Lung (tissue), 11 donors: ENCODE measurements at regions not wholly inside any gene's neighbourhood (a gene's known extent, or its start where the extent isn't known, plus 50 kb on each side); places are given as distances from the start of the nearest gene placed in this dataset.

Source experiments
- ATAC-seq: fragments of 200-7000 bp; cut with Tn5 transposase; one replicate; pipeline ENCODE4 v1.9.1; 2020; ENCODE audit warnings: moderate number of reproducible peaks; ENCODE audit not compliant: insufficient read depth, low FRiP score
- DNase-seq, 3 donors: peaks; one replicate each; pipeline ENCODE4 v3.0.0-alpha.2; 2013 to 2017
- H3K27ac ChIP-seq, 2 donors: one replicate each; pipeline ENCODE4 v1.5.1; 2013; ENCODE audit warnings: mild to moderate bottlenecking in 2 of 2, moderate library complexity in 2 of 2, control low read depth in 1 of 2, inconsistent platforms in 1 of 2, low read depth in 1 of 2, low read length in 1 of 2
- H3K27me3 ChIP-seq, 3 donors: one replicate each; pipeline ENCODE4 v1.5.1; 2013; ENCODE audit warnings: low read length in 2 of 3; ENCODE audit not compliant: control insufficient read depth in 3 of 3, insufficient read depth in 3 of 3
- H3K36me3 ChIP-seq, 4 donors: one replicate each; pipeline ENCODE4 v1.5.1; 2013; ENCODE audit warnings: low read length in 4 of 4, mild to moderate bottlenecking in 1 of 4, moderate library complexity in 1 of 4; ENCODE audit not compliant: control insufficient read depth in 4 of 4, insufficient read depth in 4 of 4
- H3K4me1 ChIP-seq, 5 donors: one replicate each; pipeline ENCODE4 v1.5.1; 2013; ENCODE audit warnings: low read length in 5 of 5, mild to moderate bottlenecking in 2 of 5, moderate library complexity in 1 of 5; ENCODE audit not compliant: control insufficient read depth in 5 of 5, insufficient read depth in 5 of 5
- H3K4me3 ChIP-seq: one replicate; pipeline ENCODE4 v1.5.1; 2013; ENCODE audit warnings: mild to moderate bottlenecking, control low read depth, moderate library complexity
- H3K9ac ChIP-seq, 2 donors: one replicate each; pipeline ENCODE4 v1.5.1; 2013; ENCODE audit warnings: low read length in 2 of 2, control low read depth in 1 of 2; ENCODE audit not compliant: insufficient read depth in 1 of 2
- H3K9me3 ChIP-seq, 4 donors: one replicate each; pipeline ENCODE4 v1.5.1; 2013; ENCODE audit warnings: low read length in 3 of 4, mild to moderate bottlenecking in 1 of 4, moderate library complexity in 1 of 4; ENCODE audit not compliant: control insufficient read depth in 4 of 4, insufficient read depth in 3 of 4
- WGBS, 2 donors: extraction: QIAGEN DNeasy Blood & Tissue Kit; methylation state at CpG; one replicate each; pipeline ENCODE4 v1.1.7; 2013; 5-methylcytosine and 5-hydroxymethylcytosine counted together
- TF ChIP-seq, protein P1 (sequence below): IDR thresholded peaks from 2 replicates; pipeline ENCODE4 v1.5.1; 2012; ENCODE audit warnings: mild to moderate bottlenecking; ENCODE audit errors: control extremely low read depth, extremely low read depth
- donor health status: control.
- donor health status: control.
- donor health status: Bipolar disorder and iron deficiency.
- donor health status: healthy.
- donor health status: DM: yes; HTN: yes; CAD: no.

DNA sequence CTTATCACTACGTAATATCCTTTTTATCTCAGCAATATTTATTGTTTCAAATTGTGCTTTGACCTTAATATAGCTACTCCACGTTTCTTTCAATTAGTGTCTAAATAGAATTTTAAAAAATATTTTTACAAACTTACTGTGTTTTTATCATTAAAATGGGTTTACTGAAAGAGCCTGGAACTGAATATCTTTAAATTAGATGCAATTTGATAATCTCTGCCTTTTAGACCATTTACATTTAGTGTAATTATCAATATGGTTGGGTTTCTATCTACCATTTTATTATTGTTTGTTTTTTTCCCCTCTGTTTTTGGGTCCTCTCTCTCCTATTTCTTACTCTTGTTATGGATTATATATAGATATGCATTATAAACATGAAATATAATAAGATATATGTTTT is 327.8 kb downstream of the IRX2 start:
- H3K4me1 ChIP-seq = no peaks in the 10 kb centered on the region
- 76 to 81% methylated on average over 2 of the region's 2 CpGs for WGBS, 2 donors
- DNase-seq (no peak), ATAC-seq (no peak)
- no peak overlapping the region for H3K27ac ChIP-seq
- H3K4me3 ChIP-seq = no peak overlapping the region
- TF ChIP-seq, protein P1, sequence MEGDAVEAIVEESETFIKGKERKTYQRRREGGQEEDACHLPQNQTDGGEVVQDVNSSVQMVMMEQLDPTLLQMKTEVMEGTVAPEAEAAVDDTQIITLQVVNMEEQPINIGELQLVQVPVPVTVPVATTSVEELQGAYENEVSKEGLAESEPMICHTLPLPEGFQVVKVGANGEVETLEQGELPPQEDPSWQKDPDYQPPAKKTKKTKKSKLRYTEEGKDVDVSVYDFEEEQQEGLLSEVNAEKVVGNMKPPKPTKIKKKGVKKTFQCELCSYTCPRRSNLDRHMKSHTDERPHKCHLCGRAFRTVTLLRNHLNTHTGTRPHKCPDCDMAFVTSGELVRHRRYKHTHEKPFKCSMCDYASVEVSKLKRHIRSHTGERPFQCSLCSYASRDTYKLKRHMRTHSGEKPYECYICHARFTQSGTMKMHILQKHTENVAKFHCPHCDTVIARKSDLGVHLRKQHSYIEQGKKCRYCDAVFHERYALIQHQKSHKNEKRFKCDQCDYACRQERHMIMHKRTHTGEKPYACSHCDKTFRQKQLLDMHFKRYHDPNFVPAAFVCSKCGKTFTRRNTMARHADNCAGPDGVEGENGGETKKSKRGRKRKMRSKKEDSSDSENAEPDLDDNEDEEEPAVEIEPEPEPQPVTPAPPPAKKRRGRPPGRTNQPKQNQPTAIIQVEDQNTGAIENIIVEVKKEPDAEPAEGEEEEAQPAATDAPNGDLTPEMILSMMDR = no peak
- H3K36me3 ChIP-seq = no peaks in the 10 kb centered on the region
- no peaks in the 10 kb centered on the region for H3K27me3 ChIP-seq
- H3K9me3 ChIP-seq = peaks cover 0 to 7% (median under 1%) of the 10 kb centered on the region in 4 donors
- H3K9ac ChIP-seq = no peak overlapping the region

DNA sequence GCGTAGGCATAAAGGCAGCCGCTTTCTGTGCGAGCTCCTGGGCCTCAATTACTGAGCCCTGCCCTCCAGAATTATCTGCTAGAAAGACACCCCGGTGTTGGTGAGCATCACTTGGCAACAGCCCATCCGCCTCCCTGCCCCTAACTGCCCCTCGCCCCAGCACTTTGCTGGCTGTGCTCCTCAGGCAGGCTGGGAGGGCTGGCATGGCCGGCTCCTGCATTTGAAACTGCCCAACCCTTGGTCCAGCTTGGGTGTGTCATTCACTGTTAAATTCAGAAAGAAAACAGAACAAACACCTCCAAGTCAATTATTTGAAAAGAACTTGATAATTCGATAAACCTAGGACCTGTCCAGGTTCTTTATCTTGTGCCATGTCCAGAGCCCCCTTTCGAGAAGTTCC is 334.2 kb downstream of the IRX2 start:
- peaks cover 0 to 3% (median 0%) of the 10 kb centered on the region in 3 donors for H3K27me3 ChIP-seq
- peaks cover 0 to 3% (median 0%) of the 10 kb centered on the region in 4 donors for H3K9me3 ChIP-seq
- ATAC-seq = no peak
- no peaks in the 10 kb centered on the region for H3K4me1 ChIP-seq
- WGBS, 2 donors = 86 to 91% methylated on average over 9 of the region's 9 CpGs
- H3K27ac ChIP-seq = no peak overlapping the region
- TF ChIP-seq, protein P1 = no peak
- DNase-seq = no peak
- H3K9ac ChIP-seq = no peak overlapping the region
- H3K36me3 ChIP-seq = no peaks in the 10 kb centered on the region
- H3K4me3 ChIP-seq = no peak overlapping the region

GRCh38 chr5:2415678-2416077 is 335.8 kb downstream of the IRX2 start:
- Histone ChIP-seq H3K27me3 (peaks cover 0 to 3% (median 0%) of the 10 kb centered on the region in 3 donors), H3K9ac (no peak overlapping the region), H3K4me1 (no peaks in the 10 kb centered on the region), H3K9me3 (no peaks in the 10 kb centered on the region), H3K27ac (no peak overlapping the region), H3K4me3 (no peak overlapping the region), H3K36me3 (no peaks in the 10 kb centered on the region)
- 49 to 62% methylated on average over 23 of the region's 23 CpGs for WGBS, 2 donors
- TF ChIP-seq, protein P1 = no peak
- DNase-seq = peak in 1 of 3 donors; percentile 5
- ATAC-seq = no peak

DNA sequence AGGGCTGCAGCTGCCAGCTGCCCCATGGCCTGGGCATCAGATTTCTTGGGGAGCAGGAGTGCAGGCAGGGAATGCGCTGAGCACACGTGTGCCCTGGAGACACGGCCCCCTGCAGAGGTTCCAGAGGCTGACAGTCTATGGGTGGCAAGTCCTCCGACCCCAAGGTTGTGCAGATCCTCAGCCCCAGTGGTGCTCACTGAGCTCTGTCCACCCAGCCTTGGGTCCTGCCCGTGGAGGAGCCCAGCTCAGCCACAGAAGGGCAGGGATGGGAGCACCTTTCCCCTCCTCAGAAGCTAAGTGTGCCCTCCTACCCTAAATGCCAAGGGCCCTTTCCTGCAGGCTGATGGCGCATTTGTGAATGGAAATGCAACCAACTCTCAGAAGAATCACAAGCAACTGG is 341.0 kb downstream of the IRX2 start:
- TF ChIP-seq, protein P1 = no peak
- no peak overlapping the region for H3K27ac ChIP-seq
- H3K27me3 ChIP-seq = peaks cover 0 to 3% (median 0%) of the 10 kb centered on the region in 3 donors
- 77 to 80% methylated on average over 6 of the region's 6 CpGs for WGBS, 2 donors
- H3K4me3 ChIP-seq = no peak overlapping the region
- DNase-seq = no peak
- no peaks in the 10 kb centered on the region for H3K4me1 ChIP-seq
- no peak for ATAC-seq
- H3K9me3 ChIP-seq = peaks cover 0 to 3% (median 0%) of the 10 kb centered on the region in 4 donors
- H3K36me3 ChIP-seq = no peaks in the 10 kb centered on the region
- no peak overlapping the region for H3K9ac ChIP-seq
